Keratinocyte (primary cell): ENCODE measurements at regions not wholly inside any gene's neighbourhood (a gene's known extent, or its start where the extent isn't known, plus 50 kb on each side); places are given as distances from the start of the nearest gene placed in this dataset.

Experiments used
- DNase-seq: peaks from one replicate; pipeline ENCODE4 v3.0.0-alpha.2; 2011; ENCODE audit warnings: low read depth, missing footprints, low spot score
- FAIRE-seq: peaks from 2 replicates; lab custom pipeline; 2011; peaks lifted over from hg19 to GRCh38; lab: Jason Lieb, UNC
- H2AFZ ChIP-seq: 2 replicates; pipeline ENCODE4 v1.6.0; 2012; ENCODE audit warnings: low read length, control low read depth, inconsistent platforms; ENCODE audit not compliant: control insufficient read depth
- H3K27ac ChIP-seq: 2 replicates; pipeline ENCODE4 v1.5.1; 2011; ENCODE audit warnings: low read length; ENCODE audit not compliant: control insufficient read depth, insufficient read depth
- H3K27me3 ChIP-seq: 3 replicates; pipeline ENCODE4 v1.6.0; 2011; ENCODE audit warnings: low read length; ENCODE audit not compliant: control insufficient read depth, insufficient read depth; ENCODE audit errors: extremely low read depth
- H3K36me3 ChIP-seq, 2 experiments: 2 replicates in 1 of 2; 3 replicates in 1 of 2; pipeline ENCODE4 v1.5.1; 2011; ENCODE audit warnings: low read length in 2 of 2, mild to moderate bottlenecking in 1 of 2; ENCODE audit not compliant: control insufficient read depth in 2 of 2, insufficient read depth in 2 of 2; ENCODE audit errors: extremely low read depth in 1 of 2
- H3K4me1 ChIP-seq: 3 replicates; pipeline ENCODE4 v1.5.1; 2011; ENCODE audit warnings: low read length; ENCODE audit not compliant: control insufficient read depth, insufficient read depth; ENCODE audit errors: extremely low read depth
- H3K4me2 ChIP-seq: 3 replicates; pipeline ENCODE4 v1.6.0; 2011; ENCODE audit warnings: low read depth, low read length; ENCODE audit not compliant: control insufficient read depth, insufficient read depth; ENCODE audit errors: extremely low read depth
- H3K4me3 ChIP-seq, 3 experiments: fragments of 200-600 bp in 1 of 3; sonication (generic) in 1 of 3; 2 replicates in 2 of 3; 3 replicates in 1 of 3; pipeline ENCODE4 v1.5.1; 2011 to 2016; ENCODE audit warnings: low read length in 3 of 3, mild to moderate bottlenecking in 3 of 3, control low read depth in 2 of 3, inconsistent platforms in 1 of 3, low read depth in 1 of 3, mixed read lengths in 1 of 3, mixed run types in 1 of 3, moderate library complexity in 1 of 3; ENCODE audit not compliant: control insufficient read depth in 2 of 3, insufficient read depth in 2 of 3; ENCODE audit errors: extremely low read depth in 1 of 3
- H3K79me2 ChIP-seq: 2 replicates; pipeline ENCODE4 v1.6.0; 2012; ENCODE audit warnings: low read length; ENCODE audit not compliant: control insufficient read depth, insufficient read depth
- H3K9ac ChIP-seq: 3 replicates; pipeline ENCODE4 v1.6.0; 2011; ENCODE audit warnings: low read length; ENCODE audit not compliant: control insufficient read depth, insufficient read depth; ENCODE audit errors: extremely low read depth
- H3K9me1 ChIP-seq: 3 replicates; pipeline ENCODE4 v1.6.0; 2011; ENCODE audit warnings: low read length; ENCODE audit not compliant: control insufficient read depth, insufficient read depth; ENCODE audit errors: extremely low read depth
- H3K9me3 ChIP-seq: 2 replicates; pipeline ENCODE4 v1.5.1; 2012; ENCODE audit warnings: low read depth, low read length; ENCODE audit not compliant: control insufficient read depth
- H4K20me1 ChIP-seq: 3 replicates; pipeline ENCODE4 v1.6.0; 2011; ENCODE audit warnings: low read length; ENCODE audit not compliant: control insufficient read depth, insufficient read depth; ENCODE audit errors: extremely low read depth
- CTCF ChIP-seq, 3 experiments: IDR thresholded peaks in 1 of 3; conservative IDR thresholded peaks in 1 of 3; optimal IDR thresholded peaks in 1 of 3; 2 replicates in 2 of 3; 3 replicates in 1 of 3; pipeline versions ENCODE3 to v1.5.1; 2011; ENCODE audit warnings: low read length in 3 of 3, mild to moderate bottlenecking in 3 of 3, moderate library complexity in 2 of 3, control low read depth in 1 of 3, inconsistent platforms in 1 of 3; ENCODE audit not compliant: insufficient read depth in 2 of 3; ENCODE audit errors: extremely low read depth in 1 of 3
- EZH2 ChIP-seq: IDR thresholded peaks from one replicate; pipeline ENCODE4 v1.6.1; 2012; ENCODE audit warnings: inconsistent platforms, mild to moderate bottlenecking, low read length, moderate library complexity
- dilution Hi-C: fragments of 300-500 bp; cut with MboI; formaldehyde crosslinking; loops from one replicate; pipeline ENCODE4 v1.7.0; 2020; ENCODE audit warnings: low sequenced_read_pairs; ENCODE audit not compliant: extremely low pct_ligation_motif_present

GRCh38 chr21:26267389-26267788 lies 96.8 kb upstream of the APP start:
- Histone ChIP-seq H3K9ac (no peak overlapping the region), H3K9me1 (no peaks in the 10 kb centered on the region), H3K27me3 (no peaks in the 10 kb centered on the region), H4K20me1 (no peaks in the 10 kb centered on the region), H3K79me2 (no peaks in the 10 kb centered on the region), H3K9me3 (no peaks in the 10 kb centered on the region), H3K4me3 (no peak overlapping the region), H2AFZ (no peak overlapping the region), H3K4me2 (no peak overlapping the region), H3K27ac (no peak overlapping the region), H3K4me1 (no peaks in the 10 kb centered on the region), H3K36me3 (no peaks in the 10 kb centered on the region)
- DNase-seq, result no peak
- TF ChIP-seq CTCF (optimal IDR thresholded peaks at IDR 0.05 in 1 of 3, IDR thresholded peaks at IDR 0.05 in 1 of 3, conservative IDR thresholded peaks at IDR 0.05 in 1 of 3; ENCODE audit: extremely low read depth in 1 of 3, insufficient read depth in 2 of 3, low read length in 3 of 3), result no peak
- TF ChIP-seq EZH2, result no peak
- no peak for FAIRE-seq
- dilution Hi-C loops, result no loop called here

DNA sequence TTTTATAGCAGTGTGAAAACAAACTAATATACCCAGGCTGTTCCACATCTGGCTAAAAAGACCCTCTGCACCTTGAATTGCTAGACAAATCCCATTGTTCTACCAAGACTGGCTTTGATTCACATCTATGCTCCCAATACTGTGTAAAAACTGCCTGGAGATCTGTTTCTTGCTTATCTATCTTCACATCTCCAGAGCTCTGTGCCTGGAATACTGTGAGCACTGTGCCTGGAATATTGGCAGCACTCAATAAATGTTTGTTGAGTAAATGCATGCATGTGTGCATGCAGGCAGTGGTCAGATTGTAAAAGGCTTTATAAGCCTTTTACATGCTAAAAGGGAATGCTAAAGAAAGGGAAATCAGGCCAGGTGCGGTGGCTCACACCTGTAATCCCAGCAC lies 75.5 kb upstream of the APP start:
- Histone ChIP-seq H3K9ac (no peak overlapping the region), H4K20me1 (no peaks in the 10 kb centered on the region), H3K4me2 (no peak overlapping the region), H3K27me3 (no peaks in the 10 kb centered on the region), H3K36me3 (no peaks in the 10 kb centered on the region), H3K9me3 (no peaks in the 10 kb centered on the region), H3K4me1 (no peaks in the 10 kb centered on the region), H3K4me3 (no peak overlapping the region), H2AFZ (no peak overlapping the region), H3K79me2 (no peaks in the 10 kb centered on the region), H3K27ac (no peak overlapping the region), H3K9me1 (no peaks in the 10 kb centered on the region)
- dilution Hi-C loops, result no loop called here
- DNase-seq, result no peak
- no peak for FAIRE-seq
- no peak for TF ChIP-seq CTCF (optimal IDR thresholded peaks at IDR 0.05 in 1 of 3, IDR thresholded peaks at IDR 0.05 in 1 of 3, conservative IDR thresholded peaks at IDR 0.05 in 1 of 3; ENCODE audit: extremely low read depth in 1 of 3, insufficient read depth in 2 of 3, low read length in 3 of 3)
- TF ChIP-seq EZH2, result no peak
